ENCODE measurements at regions not wholly inside any gene's neighbourhood (a gene's known extent, or its start where the extent isn't known, plus 50 kb on each side); places are given as distances from the start of the nearest gene placed in this dataset.

- H3K4me3 ChIP-seq (ENCODE audit: low read depth, low read length) = no peak overlapping the region
- no peak for DNase-seq (ENCODE audit: low read depth)
Observed at GRCh38 chr1:78787544-78787943, 137.9 kb downstream of the IFI44 start.

- no peak overlapping the region for H3K4me3 ChIP-seq (ENCODE audit: low read depth, low read length)
- no peak for DNase-seq (ENCODE audit: low read depth)
Observed at GRCh38 chr1:78790174-78790573, 140.5 kb downstream of the IFI44 start.

- no peak for DNase-seq (ENCODE audit: low read depth)
- H3K4me3 ChIP-seq (ENCODE audit: low read depth, low read length) = no peak overlapping the region
Observed at GRCh38 chr1:78792756-78793155, 143.1 kb downstream of the IFI44 start.

GRCh38 chr1:78797108-78797781 is 147.6 kb downstream of the IFI44 start:
- no peak for DNase-seq (ENCODE audit: low read depth)

GRCh38 chr1:78799926-78800325 is 150.3 kb downstream of the IFI44 start:
- no peak overlapping the region for H3K4me3 ChIP-seq (ENCODE audit: low read depth, low read length)
- DNase-seq (ENCODE audit: low read depth) = no peak

More at GRCh38 chr1:78797108-78797781, 147.6 kb downstream of the IFI44 start:
- H3K4me3 ChIP-seq (ENCODE audit: low read depth, low read length) = no peak overlapping the region

GRCh38 chr1:78814176-78814575 is 164.5 kb downstream of the IFI44 start:
- no peak for DNase-seq (ENCODE audit: low read depth)
- no peak overlapping the region for H3K4me3 ChIP-seq (ENCODE audit: low read depth, low read length)

GRCh38 chr1:78825561-78825960 is 175.9 kb downstream of the IFI44 start:
- H3K4me3 ChIP-seq (ENCODE audit: low read depth, low read length) = no peak overlapping the region
- peak; percentile 26 for DNase-seq (ENCODE audit: low read depth)

- no peak overlapping the region for H3K4me3 ChIP-seq (ENCODE audit: low read depth, low read length)
- DNase-seq (ENCODE audit: low read depth) = no peak
Observed at GRCh38 chr1:78829644-78830043, 176.9 kb downstream of the ADGRL4 start.

GRCh38 chr1:78830321-78830720 is 176.2 kb downstream of the ADGRL4 start:
- H3K4me3 ChIP-seq (ENCODE audit: low read depth, low read length) = no peak overlapping the region
- no peak for DNase-seq (ENCODE audit: low read depth)

GRCh38 chr1:78831731-78832360 is 174.7 kb downstream of the ADGRL4 start:
- no peak overlapping the region for H3K4me3 ChIP-seq (ENCODE audit: low read depth, low read length)
- DNase-seq (ENCODE audit: low read depth) = peak; percentile 80

- H3K4me3 ChIP-seq (ENCODE audit: low read depth, low read length) = no peak overlapping the region
- peak; percentile 78 for DNase-seq (ENCODE audit: low read depth)
Observed at GRCh38 chr1:78833491-78833890, 173.0 kb downstream of the ADGRL4 start.

GRCh38 chr1:78834201-78834741 is 172.3 kb downstream of the ADGRL4 start:
- no peak for DNase-seq (ENCODE audit: low read depth)
- H3K4me3 ChIP-seq (ENCODE audit: low read depth, low read length) = no peak overlapping the region

- no peak overlapping the region for H3K4me3 ChIP-seq (ENCODE audit: low read depth, low read length)
- DNase-seq (ENCODE audit: low read depth) = no peak
Observed at GRCh38 chr1:78836726-78837125, 169.8 kb downstream of the ADGRL4 start.

GRCh38 chr1:78839704-78840277 is 166.7 kb downstream of the ADGRL4 start:
- no peak for DNase-seq (ENCODE audit: low read depth)

More at GRCh38 chr1:78839704-78840277, 166.7 kb downstream of the ADGRL4 start:
- no peak overlapping the region for H3K4me3 ChIP-seq (ENCODE audit: low read depth, low read length)
